ENCODE measurements at regions not wholly inside any gene's neighbourhood (a gene's known extent, or its start where the extent isn't known, plus 50 kb on each side); places are given as distances from the start of the nearest gene placed in this dataset.

DNA sequence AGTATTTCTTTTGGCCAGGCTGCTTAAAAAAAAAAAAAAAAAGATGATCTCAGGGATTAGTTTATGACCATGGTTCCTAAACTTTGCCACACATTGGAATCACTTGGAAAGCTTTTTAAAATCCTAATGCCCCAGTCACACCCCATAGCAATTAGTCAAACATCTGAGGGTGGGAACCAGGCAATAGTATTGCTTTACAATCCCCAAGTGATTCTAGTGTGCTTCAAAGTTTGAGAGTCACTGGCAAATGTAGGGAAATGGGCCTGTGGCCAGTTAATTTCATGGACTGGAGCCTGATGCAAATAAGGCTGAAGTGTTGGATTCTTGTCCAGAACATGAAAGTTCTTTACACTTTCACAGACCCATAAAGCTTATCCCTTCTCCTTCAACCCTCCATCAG lies 374.6 kb upstream of the ESRRG start:
- TF ChIP-seq, protein P1, sequence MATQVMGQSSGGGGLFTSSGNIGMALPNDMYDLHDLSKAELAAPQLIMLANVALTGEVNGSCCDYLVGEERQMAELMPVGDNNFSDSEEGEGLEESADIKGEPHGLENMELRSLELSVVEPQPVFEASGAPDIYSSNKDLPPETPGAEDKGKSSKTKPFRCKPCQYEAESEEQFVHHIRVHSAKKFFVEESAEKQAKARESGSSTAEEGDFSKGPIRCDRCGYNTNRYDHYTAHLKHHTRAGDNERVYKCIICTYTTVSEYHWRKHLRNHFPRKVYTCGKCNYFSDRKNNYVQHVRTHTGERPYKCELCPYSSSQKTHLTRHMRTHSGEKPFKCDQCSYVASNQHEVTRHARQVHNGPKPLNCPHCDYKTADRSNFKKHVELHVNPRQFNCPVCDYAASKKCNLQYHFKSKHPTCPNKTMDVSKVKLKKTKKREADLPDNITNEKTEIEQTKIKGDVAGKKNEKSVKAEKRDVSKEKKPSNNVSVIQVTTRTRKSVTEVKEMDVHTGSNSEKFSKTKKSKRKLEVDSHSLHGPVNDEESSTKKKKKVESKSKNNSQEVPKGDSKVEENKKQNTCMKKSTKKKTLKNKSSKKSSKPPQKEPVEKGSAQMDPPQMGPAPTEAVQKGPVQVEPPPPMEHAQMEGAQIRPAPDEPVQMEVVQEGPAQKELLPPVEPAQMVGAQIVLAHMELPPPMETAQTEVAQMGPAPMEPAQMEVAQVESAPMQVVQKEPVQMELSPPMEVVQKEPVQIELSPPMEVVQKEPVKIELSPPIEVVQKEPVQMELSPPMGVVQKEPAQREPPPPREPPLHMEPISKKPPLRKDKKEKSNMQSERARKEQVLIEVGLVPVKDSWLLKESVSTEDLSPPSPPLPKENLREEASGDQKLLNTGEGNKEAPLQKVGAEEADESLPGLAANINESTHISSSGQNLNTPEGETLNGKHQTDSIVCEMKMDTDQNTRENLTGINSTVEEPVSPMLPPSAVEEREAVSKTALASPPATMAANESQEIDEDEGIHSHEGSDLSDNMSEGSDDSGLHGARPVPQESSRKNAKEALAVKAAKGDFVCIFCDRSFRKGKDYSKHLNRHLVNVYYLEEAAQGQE (IDR thresholded peaks at IDR 0.05; ENCODE audit: low read depth), result no peak
- TF ChIP-seq CREB1 (IDR thresholded peaks at IDR 0.05; ENCODE audit: low read depth) (no peak), TAF1 (IDR thresholded peaks at IDR 0.05; ENCODE audit: low read depth) (no peak), EP300 (IDR thresholded peaks at IDR 0.05; ENCODE audit: borderline replicate concordance) (no peak), TCF12 (IDR thresholded peaks at IDR 0.05; ENCODE audit: low read depth) (no peak), RAD21 (IDR thresholded peaks at IDR 0.05; ENCODE audit: low read depth) (no peak), YY1 (IDR thresholded peaks at IDR 0.05; ENCODE audit: low read depth) (no peak), CEBPB (IDR thresholded peaks at IDR 0.05) (no peak), FOXM1 (IDR thresholded peaks at IDR 0.05; ENCODE audit: borderline replicate concordance, low read depth) (no peak), TEAD4 (IDR thresholded peaks at IDR 0.05) (no peak), NFIC (IDR thresholded peaks at IDR 0.05) (no peak), EGR1 (IDR thresholded peaks at IDR 0.05) (no peak)
